GM19328 (cell line): ENCODE measurements at regions not wholly inside any gene's neighbourhood (a gene's known extent, or its start where the extent isn't known, plus 50 kb on each side); places are given as distances from the start of the nearest gene placed in this dataset.

ENCODE experiments used
- ATAC-seq: cut with Tn5 transposase; IDR thresholded peaks from one replicate; pipeline ENCODE4 v1.9.1; 2021; ENCODE audit warnings: mild to moderate bottlenecking, moderate library complexity; ENCODE audit not compliant: unreplicated experiment

DNA sequence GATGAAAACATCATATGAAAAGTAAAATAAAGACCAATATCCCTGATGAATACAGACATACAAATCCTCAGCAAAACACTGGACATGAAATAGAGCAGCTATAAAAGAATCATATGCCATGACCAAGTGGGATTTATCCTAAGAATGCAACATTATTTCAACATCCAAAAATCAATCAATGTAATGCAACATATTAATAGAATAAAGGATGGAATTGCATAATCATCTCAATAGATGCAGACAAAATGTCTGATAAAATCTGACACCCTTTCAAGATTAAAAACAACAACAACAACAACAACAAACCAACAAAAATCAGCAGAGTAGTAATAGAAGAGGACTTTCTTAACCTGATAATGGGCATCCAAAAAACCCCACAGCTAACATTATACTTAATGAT lies 63.8 kb upstream of the IL1R1 start:
- ATAC-seq, result no peak

DNA sequence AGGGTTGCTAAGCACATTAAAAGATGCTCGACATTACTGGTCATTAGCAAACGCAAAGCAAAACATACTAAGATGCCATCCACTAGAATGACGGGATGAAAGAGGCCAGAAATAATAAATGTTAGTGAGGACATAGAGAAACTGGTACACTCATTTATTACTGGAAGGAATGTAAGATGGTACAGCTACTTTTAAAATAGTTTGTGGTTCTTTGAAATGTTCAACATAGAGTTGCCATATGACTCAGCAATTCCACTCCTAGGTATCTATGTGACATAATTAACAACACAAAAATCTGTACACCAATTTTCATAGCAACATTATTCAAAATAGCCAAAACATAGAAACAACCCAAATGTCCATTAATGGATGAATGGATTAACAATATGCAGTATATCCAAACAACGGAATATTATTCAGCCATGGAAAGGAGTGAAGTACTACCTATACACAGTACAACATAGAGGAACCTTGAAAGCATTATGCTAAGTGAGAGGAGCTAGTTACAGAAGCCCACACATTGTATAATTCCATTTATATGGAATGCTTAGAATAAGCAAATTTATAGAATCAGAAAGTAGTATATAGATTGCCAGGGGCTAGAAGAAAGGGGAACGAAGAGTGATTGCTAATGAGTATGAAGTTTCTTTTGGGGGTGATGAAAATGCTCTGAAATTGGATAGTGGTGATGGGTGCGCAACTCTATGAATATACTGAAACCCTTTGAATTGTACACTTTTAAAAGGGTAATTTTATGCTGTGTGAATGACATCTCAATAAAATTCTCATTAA lies 61.9 kb upstream of the IL1R1 start:
- ATAC-seq, result no peak

DNA sequence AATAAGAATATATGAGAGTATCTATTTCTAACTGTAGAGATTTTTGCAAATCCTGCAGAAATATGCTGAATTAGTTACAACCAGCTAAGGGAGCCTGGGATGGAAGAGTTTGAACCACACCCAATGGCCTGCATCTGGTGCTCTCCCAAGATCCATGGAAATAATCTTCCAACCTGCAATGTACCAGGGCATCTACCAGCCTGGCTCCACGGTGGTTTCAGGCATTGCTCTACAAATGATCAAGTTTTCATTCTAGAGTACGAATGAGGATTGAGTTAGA lies 61.4 kb upstream of the IL1R1 start:
- no peak for ATAC-seq

DNA sequence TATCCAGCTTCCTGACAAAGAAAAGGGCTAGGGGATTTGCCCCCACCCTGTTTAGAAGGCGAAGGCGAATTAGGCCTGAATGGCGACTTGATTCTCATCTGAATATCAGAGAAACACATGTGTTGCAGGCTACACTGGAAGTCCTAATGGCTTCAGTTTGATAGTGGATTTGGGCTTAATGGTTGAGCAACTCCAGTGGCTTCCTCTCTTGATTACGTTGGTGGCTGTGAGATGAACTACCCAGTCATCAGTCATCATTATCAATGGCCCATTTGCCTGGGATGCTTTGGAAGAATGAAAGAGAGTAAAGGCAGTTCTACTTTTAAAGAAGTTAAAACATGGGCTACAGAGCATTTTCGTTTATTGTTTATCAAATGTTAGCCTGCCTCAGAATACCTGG lies 60.9 kb upstream of the IL1R1 start:
- no peak for ATAC-seq

DNA sequence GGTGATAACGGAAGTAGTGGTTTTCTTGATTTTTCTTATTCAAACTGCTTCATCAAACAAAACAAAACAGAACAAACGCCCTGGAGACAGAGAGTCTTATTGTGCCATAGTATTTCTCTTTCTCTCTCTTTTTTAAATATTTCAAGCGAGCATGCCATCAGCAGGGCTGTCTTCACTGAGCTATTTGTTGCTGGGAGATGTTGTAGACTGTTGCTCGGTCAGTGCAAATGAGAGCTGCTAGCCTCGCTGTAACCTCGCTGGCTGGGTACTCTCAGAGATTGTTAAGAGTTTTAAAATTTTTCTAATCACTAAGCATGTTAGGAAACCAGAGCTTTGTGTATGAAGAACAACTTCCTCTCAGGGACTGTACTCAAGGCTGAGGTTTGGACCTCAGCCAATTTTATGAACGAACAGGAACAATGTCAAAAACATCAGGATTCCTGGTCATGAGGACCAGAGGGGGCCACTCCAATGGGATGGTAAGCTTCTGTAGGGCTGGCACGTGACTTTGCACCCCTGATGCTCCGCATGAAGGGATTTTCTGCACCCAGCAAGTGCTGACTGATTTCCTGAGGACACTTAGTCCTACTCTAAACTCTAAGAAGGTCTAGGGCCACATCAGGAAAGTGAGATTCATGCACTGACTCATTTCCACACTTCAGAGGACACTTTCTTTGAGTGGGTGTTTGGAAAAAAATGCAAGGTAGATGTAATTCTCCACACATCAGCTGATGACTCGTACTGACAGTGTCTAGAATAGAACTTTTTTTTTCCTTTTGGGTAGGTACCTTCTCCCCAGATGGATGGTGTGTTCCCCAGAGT lies 59.8 kb upstream of the IL1R1 start:
- ATAC-seq, result peak; percentile 79

DNA sequence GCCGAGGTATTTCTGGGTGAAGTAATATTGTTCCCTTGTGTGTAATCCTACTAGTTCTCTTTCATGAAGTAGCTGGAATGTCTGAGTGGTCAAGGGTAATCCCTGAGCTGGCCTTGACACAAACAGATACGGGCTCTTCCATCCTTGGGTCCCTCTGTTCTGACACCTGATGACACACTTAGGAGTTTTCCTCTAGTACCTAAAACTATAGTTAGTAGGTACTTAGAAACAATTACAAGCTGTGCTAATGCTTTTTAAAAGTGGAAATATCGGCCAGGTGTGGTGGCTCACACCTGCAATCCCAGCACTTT lies 59.2 kb upstream of the IL1R1 start:
- ATAC-seq, result peak; percentile 10

DNA sequence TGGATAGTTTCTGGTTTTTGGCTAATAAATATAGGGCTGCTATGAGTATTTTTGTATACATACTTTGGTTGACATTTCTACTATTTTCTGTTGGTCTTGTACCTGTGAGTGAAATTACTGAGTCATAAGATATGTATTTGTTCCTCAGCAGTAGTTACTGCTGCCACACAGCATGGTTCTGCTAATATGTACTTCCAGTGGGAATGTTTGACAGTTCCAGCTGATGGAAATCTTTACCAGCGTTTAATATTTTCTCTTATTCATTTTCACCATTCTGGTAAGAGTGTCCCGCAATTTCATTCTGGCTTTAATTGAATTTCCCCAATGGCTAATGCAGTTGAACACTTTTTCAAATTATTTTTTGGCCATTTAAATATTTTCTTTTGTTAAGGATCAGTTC lies 57.9 kb upstream of the IL1R1 start:
- no peak for ATAC-seq

DNA sequence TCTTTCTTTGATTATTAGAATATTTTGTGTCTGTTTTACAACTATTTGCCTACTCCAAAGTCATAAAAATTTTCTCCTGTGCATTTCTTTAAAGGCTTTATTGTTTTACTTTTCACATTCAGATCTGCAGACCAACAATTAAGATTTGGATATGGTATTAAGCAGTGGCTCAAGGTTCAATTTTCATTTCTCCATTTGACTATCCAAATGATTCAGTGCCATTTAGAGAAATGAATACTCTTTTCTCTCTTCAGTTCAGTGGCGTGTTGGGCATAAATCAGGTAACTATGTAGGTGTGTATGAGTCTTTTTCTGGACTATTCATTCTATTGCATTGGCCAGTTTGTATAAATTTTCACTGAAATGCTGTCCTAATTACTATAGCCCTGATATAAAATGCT lies 57.3 kb upstream of the IL1R1 start:
- ATAC-seq, result no peak

DNA sequence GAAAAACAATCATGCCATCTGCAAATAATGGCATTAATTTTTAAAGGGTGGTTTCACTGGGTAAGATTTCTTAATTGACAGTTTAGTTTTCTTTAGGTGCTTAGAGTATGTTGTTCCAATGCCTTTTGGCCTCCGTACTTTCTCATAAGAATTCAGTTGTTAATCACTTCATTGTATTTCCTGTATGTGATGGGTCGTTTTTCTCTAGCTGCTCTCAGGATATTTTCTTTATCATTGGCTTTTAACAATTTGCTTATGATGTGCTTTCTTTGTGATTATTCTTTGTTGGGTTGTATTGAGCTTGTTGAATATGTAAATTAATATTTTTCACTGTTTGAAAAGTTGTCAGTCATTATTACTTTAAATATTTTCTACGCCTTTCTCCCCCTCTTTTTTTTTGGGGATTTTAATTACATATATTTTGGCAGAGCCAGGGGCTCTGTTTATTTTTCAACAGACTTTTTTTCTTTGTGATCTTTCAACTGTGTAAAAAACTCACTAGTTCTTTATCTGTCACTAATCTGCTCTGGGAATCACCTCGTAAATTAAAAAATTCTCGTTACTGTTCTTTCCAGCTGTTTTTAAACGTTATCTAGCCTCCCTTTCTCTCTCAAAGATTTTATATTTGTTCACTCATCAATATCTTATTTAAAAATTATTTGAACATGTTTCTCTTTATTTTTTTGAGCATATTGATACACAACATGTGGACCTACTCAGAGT lies 56.2 kb upstream of the IL1R1 start:
- no peak for ATAC-seq

DNA sequence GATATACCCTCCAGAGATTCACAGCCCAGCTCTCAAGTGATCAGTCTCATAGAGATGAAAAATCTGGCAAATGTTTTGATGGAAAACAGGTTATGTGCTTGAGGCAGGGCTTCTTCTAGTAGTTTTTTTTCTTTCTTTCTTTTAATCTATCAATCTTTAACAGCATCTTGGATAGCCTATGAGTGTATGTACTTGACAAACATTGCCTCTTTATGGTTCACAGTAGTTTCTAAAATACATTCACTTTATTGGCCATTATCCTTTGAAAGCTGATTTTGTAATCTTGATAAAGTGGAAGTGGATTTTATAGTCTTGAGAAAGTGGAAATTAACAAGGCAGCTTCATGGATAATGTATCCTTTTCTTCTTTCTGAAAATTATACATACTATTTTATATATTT lies 51.4 kb upstream of the IL1R1 start:
- ATAC-seq, result no peak

DNA sequence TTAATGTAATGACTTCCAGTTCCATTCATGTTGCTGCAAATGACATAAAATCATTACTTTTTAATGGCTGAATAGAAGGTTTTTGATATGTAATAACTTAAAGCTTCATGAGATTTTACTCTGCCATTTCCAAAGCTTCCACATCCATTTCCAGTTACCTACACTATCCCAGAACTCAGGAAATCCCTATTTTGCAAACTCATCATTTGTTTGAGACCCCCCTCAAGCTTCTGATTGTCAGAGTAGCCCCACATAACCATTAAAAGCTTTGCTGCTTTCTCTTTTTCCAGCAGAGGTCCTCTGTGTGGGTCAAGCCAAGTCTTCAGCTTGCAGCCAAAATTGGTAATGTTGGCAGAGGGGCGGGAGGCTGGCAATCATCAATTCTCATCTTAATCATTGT lies 50.6 kb upstream of the IL1R1 start:
- no peak for ATAC-seq

DNA sequence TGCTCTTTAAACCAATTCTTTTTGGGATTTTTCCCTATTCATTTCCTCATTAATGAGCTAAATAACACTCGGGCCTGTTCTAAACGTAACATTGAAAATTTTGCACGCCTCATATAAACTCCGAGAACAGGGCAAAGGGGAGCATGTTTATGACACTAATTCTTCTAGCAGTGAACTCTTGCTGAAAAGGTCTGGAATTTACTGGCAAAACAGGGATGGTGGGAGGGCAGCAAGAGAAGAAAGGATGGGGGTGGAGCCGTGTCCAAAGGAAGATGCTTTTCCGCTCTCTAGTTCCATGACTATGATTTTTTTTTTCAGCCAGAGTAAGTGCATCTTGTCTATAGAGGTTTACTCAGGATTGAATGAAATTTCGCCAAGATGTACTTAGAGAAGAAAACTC lies 50.0 kb upstream of the IL1R1 start:
- no peak for ATAC-seq
